Activated naive CD4-positive, alpha-beta T cell (primary cell): ENCODE measurements at regions not wholly inside any gene's neighbourhood (a gene's known extent, or its start where the extent isn't known, plus 50 kb on each side); places are given as distances from the start of the nearest gene placed in this dataset.

Experiments used
- DNase-seq, 4 experiments: peaks; one replicate each; lab custom pipeline; 2025; lab: John Stamatoyannopoulos, UW

- no peak for DNase-seq
These were observed 77.0 kb downstream of the MRPL14 start for GRCh38 chr6:44049989-44050871.

- DNase-seq = no peak
These were observed 77.9 kb downstream of the MRPL14 start for GRCh38 chr6:44049163-44049988.

- no peak for DNase-seq
These were observed 79.0 kb downstream of the MRPL14 start for GRCh38 chr6:44048277-44048676.

- DNase-seq = no peak
These were observed 79.5 kb downstream of the MRPL14 start for GRCh38 chr6:44047801-44048200.

- DNase-seq = no peak
These were observed 80.1 kb downstream of the MRPL14 start for GRCh38 chr6:44047179-44047546.

GRCh38 chr6:44046516-44047178 is 80.6 kb downstream of the MRPL14 start:
- no peak for DNase-seq

GRCh38 chr6:44045672-44046015 is 81.6 kb downstream of the MRPL14 start:
- no peak for DNase-seq

GRCh38 chr6:44044940-44045671 is 82.1 kb downstream of the MRPL14 start:
- DNase-seq = no peak

- no peak for DNase-seq
These were observed 83.1 kb downstream of the MRPL14 start for GRCh38 chr6:44044154-44044539.

- DNase-seq = no peak
These were observed 83.6 kb downstream of the MRPL14 start for GRCh38 chr6:44043479-44044153.

- no peak for DNase-seq
These were observed 84.2 kb downstream of the MRPL14 start for GRCh38 chr6:44042989-44043478.

GRCh38 chr6:44042261-44042988 is 84.8 kb downstream of the MRPL14 start:
- DNase-seq = no peak

GRCh38 chr6:44041461-44042260 is 85.6 kb downstream of the MRPL14 start:
- no peak for DNase-seq

GRCh38 chr6:44040786-44041185 is 86.5 kb downstream of the MRPL14 start:
- DNase-seq = no peak

GRCh38 chr6:44039839-44040350 is 87.4 kb downstream of the MRPL14 start:
- DNase-seq = no peak

GRCh38 chr6:44039191-44039719 is 88.0 kb downstream of the MRPL14 start:
- no peak for DNase-seq

- DNase-seq = no peak
These were observed 88.6 kb downstream of the MRPL14 start for GRCh38 chr6:44038543-44039065.

GRCh38 chr6:44037847-44038542 is 89.3 kb downstream of the MRPL14 start:
- no peak for DNase-seq
